AG08396 (cell line): ENCODE measurements at regions not wholly inside any gene's neighbourhood (a gene's known extent, or its start where the extent isn't known, plus 50 kb on each side); places are given as distances from the start of the nearest gene placed in this dataset.

Source experiments
- DNase-seq: peaks from one replicate; pipeline ENCODE4 v3.0.0; 2012; ENCODE audit warnings: low spot score, mixed read lengths

- no peak for DNase-seq
These were observed 226.6 kb downstream of the ACKR3 start for GRCh38 chr2:236796236-236796635.

- no peak for DNase-seq
These were observed 227.8 kb downstream of the ACKR3 start for GRCh38 chr2:236797411-236797810.

- no peak for DNase-seq
These were observed 228.9 kb downstream of the ACKR3 start for GRCh38 chr2:236798491-236798890.

GRCh38 chr2:236799391-236800026 lies 229.9 kb downstream of the ACKR3 start:
- DNase-seq, result no peak

GRCh38 chr2:236802862-236803261 lies 233.2 kb downstream of the ACKR3 start:
- no peak for DNase-seq

- DNase-seq, result no peak
These were observed 234.0 kb downstream of the ACKR3 start for GRCh38 chr2:236803621-236804020.

- no peak for DNase-seq
These were observed 236.3 kb downstream of the ACKR3 start for GRCh38 chr2:236805800-236806531.

GRCh38 chr2:236809716-236810115 lies 240.1 kb downstream of the ACKR3 start:
- no peak for DNase-seq

- no peak for DNase-seq
These were observed 241.5 kb downstream of the ACKR3 start for GRCh38 chr2:236811062-236811656.

- DNase-seq, result no peak
These were observed 244.1 kb downstream of the ACKR3 start for GRCh38 chr2:236813766-236814165.

GRCh38 chr2:236814593-236814992 lies 245.0 kb downstream of the ACKR3 start:
- DNase-seq, result no peak

GRCh38 chr2:236815746-236816145 lies 246.1 kb downstream of the ACKR3 start:
- no peak for DNase-seq

- no peak for DNase-seq
These were observed 246.9 kb downstream of the ACKR3 start for GRCh38 chr2:236816197-236817170.

GRCh38 chr2:236818281-236819045 lies 248.8 kb downstream of the ACKR3 start:
- DNase-seq, result no peak

GRCh38 chr2:236819275-236820002 lies 249.8 kb downstream of the ACKR3 start:
- no peak for DNase-seq

GRCh38 chr2:236820763-236821344 lies 251.2 kb downstream of the ACKR3 start:
- DNase-seq, result no peak

GRCh38 chr2:236823041-236823629 lies 253.5 kb downstream of the ACKR3 start:
- no peak for DNase-seq

GRCh38 chr2:236823963-236824362 lies 254.3 kb downstream of the ACKR3 start:
- no peak for DNase-seq

- no peak for DNase-seq
These were observed 255.2 kb downstream of the ACKR3 start for GRCh38 chr2:236824836-236825235.

- no peak for DNase-seq
These were observed 256.4 kb downstream of the ACKR3 start for GRCh38 chr2:236825989-236826510.
